Suprapubic skin (tissue), 3 donors: ENCODE measurements at regions not wholly inside any gene's neighbourhood (a gene's known extent, or its start where the extent isn't known, plus 50 kb on each side); places are given as distances from the start of the nearest gene placed in this dataset.

Experiments
- CTCF ChIP-seq, 2 donors: fragments of 200-600 bp in 1 of 2; fragments of 450-650 bp in 1 of 2; sonication (generic) in 1 of 2; IDR thresholded peaks; one replicate each; pipeline ENCODE4 v1.5.1; 2016 to 2019; ENCODE audit warnings: antibody characterized with exemption in 2 of 2, mild to moderate bottlenecking in 1 of 2, moderate library complexity in 1 of 2
- POLR2A ChIP-seq, 2 donors: fragments of 450-650 bp; IDR thresholded peaks; one replicate each; pipeline ENCODE4 v1.6.1; 2017; ENCODE audit warnings: antibody characterized with exemption in 2 of 2, mild to moderate bottlenecking in 2 of 2, moderate library complexity in 2 of 2

- no peak for TF ChIP-seq CTCF (IDR thresholded peaks at IDR 0.05)
- TF ChIP-seq POLR2A (IDR thresholded peaks at IDR 0.05) = no peak
These were observed 659.9 kb downstream of the RWDD3 start for GRCh38 chr1:95893921-95894320.
